ENCODE measurements at regions not wholly inside any gene's neighbourhood (a gene's known extent, or its start where the extent isn't known, plus 50 kb on each side); places are given as distances from the start of the nearest gene placed in this dataset.

- DNase-seq, result no peak
Measured at GRCh38 chr11:70614034-70614681, 215.8 kb downstream of the CTTN start.

DNA sequence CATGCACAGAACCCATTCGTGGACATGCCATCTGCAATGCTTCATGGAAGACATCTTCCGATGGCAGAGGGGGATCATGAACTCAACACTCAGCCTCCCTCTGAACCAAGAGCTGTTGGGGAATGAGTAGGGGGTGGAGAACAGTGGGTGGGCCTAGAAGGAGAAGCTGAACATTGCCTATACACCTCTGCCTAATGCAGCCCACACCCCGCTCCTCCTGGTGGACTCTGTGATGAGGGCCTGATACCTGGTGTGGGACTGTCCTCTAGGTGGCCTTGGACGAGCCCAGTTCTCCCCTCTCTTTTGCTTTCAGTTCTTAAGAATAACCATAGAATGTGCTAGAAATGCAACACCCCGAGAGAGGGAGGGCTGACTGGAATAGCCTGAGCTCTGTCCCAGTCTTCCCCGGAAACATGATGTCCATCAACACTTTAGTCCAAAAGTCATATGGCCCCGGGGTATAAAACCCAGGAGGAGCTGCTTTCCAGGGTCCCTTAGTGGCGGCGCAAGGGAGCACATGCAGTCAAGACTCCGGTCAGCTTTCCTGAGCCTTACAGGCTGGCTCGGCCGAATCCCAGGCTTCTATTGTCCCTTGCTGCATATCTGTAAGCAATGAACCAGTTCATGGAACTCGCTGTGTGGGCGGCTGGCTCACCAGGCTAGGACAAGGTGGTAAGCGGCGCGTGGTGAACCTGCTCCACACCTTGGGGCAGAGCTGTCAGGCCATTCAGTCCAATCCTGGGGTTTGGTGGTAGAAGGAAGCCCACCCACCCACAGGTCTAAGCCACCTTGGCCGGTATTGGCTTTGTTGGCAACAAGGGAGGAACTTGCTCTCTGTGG, 216.9 kb downstream of the CTTN start:
- no peak for DNase-seq

- DNase-seq, result no peak
Measured at GRCh38 chr11:70616317-70616716, 218.0 kb downstream of the CTTN start.

GRCh38 chr11:70616938-70617654, 218.8 kb downstream of the CTTN start:
- DNase-seq, result no peak

DNA sequence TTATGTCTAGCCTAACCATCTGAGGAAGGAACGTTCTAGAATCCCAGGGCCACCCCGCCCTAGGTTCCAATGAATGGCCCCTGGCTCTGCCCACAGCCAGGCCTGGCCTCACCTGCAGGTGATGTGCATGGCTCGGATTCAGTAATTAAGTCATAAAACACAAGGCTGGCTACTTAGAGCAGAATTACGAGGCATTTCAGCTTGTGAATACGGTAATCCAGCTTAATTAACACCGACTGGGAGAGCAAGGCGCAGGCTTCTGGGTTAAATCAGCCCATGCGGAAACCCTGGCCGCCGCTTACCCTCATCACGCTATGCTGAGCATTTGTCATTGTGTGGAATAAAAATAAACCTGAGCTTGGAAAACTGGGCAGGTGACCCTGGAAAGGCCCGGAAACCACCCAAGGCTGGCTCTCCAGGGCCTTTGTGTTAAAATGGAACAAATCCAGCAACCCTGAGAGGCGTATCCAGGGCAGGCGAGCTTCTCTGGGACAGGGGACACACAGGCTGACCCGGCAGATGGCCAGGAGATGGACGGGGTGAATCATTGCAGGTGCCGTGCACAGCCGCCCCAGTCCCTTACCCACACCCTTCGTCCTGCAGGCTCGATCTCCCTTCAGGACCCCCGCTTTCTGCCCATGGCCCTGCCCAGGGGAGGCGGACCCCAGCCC, 220.2 kb downstream of the CTTN start:
- DNase-seq, result no peak

GRCh38 chr11:70619591-70619990, 221.3 kb downstream of the CTTN start:
- DNase-seq, result no peak

DNA sequence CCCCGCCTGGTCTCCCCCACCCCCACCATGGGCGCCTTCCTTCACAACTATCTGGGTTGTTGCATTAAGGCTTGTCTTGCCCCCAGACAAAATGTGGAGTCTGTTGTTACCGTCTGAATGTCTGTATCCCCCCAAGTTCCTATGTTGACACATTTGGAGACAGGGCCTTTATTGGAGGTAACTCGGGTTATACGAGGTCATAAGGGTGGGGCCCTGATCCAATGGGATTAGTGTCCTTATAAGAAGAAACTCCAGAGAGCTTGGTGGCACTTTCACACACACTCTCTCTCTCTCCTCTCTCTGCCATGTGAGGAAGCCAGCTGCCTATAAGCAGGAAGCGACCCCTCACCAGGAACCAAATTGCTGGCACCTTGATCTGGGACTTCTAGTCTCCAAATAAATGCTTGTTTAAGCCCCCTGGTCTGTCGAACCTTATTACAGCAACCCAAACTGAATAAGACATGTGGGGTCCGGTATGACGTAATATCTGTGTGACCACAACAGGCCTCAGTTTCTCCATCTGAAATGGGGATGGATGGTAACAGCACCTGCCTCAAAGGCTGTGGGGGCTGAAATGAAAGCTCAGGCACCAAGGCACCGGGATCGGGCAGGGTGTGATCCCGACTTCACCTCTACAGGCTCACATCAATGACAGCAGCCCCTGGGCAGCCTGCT, 222.3 kb downstream of the CTTN start:
- DNase-seq, result no peak

DNA sequence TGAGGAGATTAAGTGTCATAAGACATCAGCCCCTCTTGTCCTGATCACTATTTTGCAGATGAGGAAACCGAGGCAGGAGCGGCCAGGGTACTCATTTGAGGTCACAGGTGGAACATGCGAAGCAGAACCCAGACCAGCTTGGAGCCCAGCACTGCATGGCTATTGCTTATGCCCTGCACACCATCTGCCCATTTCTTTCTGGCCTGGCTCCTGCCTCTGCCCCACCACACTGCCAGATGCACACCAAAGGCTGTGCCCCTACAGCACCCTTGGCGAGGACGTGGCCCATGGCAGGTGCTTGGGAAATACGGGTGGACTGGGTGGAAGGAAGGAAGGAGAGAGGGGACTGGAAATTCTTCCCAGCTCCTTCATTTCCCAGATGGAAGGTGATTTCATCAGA, 222.9 kb downstream of the CTTN start:
- no peak for DNase-seq

GRCh38 chr11:70622091-70622490, 223.8 kb downstream of the CTTN start:
- no peak for DNase-seq

GRCh38 chr11:70623906-70624597, 225.7 kb downstream of the CTTN start:
- no peak for DNase-seq

DNA sequence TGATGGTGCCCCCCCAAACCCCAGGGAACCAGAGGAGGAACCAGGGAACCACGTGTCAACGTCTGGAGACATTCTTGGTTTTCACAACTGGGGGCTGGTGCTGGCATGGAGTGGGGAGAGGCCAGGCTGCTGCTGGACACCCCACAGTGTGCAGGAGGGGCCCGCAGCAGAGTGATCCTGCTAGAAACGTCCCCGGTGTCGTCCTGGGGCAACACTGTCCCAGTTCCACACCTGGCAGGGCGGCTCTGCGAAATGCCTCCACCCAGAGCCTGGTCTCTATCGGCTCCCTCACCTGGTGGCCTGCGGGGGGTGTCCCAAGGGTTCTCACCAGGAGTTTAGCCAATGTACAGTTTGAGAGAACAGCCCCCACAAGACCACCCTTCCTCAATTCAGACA, 226.3 kb downstream of the CTTN start:
- DNase-seq, result no peak

GRCh38 chr11:70625051-70625450, 226.7 kb downstream of the CTTN start:
- no peak for DNase-seq

DNA sequence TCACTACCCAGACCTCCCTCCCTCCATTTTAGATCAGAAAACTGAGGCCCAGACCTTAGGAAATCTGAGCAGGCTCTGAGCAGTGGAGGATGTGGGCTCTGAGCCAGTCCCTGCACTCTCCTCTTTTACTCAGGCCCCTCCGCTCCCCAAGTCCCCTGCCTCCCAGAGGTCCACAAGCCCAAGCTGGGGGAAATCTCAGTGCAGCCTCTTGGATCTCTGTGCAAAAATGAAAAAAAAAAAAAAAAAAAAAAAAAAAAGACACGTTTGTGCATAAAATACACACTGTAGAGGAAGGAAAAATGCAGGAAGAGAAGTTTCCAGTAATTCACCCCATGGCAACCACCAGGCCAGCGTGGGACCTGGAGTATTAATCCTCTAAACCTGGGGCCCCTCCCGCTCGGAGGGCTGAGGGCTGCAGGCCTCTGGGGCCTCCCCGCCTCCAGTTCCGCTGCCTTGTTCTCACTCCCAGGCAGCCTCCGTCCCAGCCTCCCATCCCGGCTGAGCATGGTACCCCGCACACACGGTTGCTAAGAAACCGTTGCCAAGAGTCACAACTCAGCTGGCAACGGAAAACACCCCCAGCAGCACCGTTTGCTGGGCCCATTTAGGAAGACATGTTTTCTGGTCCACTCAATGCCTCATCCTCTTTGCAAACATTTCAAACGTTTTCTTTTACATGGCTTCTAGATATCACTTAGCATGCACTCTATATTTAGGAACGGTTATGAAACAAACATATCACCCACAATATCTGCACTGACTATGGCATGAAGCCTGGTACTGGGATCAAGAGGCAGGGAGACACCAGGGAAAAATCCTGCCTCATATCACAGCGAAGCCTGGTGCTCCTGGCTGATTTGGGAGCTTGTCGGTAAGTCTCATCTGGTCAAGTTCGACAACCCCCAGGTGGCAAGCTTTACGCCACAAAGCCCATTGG, 227.5 kb downstream of the CTTN start:
- DNase-seq, result no peak

DNA sequence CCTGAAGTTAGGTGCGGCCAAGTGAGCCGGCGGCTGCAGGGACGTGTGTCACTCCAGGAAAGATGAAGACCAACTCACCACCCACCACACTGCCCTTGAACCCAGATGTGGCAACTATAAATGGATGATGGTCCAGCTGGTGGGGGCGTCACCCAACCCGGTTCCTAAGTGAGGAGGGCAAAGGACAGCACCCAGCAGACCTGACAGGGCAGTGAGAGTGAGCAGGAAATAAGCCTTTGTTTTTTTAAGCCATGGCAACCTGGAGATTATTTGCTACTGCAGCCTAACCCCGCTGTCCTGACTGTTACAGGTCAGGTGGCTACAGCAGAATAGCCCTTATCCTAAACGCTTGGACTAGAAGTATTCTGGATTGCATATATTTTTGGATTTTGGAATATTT, 228.9 kb downstream of the CTTN start:
- no peak for DNase-seq

DNA sequence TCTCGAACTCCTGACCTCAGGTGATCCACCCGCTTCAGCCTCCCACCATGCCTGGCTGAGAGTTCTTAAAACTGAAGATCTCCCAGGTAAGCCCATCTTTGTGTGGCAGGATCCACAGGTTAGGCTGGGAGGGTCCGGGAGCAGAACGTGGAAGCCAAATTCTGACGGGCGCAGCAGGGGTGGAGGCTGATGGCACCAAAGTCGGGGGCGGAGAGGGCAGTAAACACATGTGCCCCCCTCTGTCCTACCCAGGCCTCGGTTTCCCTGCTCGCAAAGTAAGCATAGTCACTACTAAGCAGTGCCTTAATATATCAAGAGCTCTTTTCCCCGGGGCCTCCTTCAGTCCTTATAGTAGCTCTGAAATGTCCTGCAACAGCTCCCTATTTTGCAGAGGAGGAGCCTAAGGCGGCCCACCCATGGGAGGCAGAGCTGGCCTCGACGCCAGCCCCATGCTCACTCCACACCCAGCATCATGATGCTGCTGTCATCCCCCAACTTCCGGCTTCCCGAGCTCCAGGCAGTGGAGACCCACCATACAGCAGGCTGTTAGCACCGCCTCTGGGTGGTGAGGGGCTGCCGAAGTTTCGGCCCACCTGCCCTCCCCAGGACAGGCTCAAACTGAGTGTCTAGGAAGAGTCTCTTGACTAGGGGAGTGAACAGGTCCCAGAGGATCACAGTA, 230.0 kb downstream of the CTTN start:
- DNase-seq, result no peak

- DNase-seq, result peak; percentile 42
Measured at GRCh38 chr11:70628855-70629844, 230.8 kb downstream of the CTTN start.

GRCh38 chr11:70630068-70630467, 231.7 kb downstream of the CTTN start:
- no peak for DNase-seq

DNA sequence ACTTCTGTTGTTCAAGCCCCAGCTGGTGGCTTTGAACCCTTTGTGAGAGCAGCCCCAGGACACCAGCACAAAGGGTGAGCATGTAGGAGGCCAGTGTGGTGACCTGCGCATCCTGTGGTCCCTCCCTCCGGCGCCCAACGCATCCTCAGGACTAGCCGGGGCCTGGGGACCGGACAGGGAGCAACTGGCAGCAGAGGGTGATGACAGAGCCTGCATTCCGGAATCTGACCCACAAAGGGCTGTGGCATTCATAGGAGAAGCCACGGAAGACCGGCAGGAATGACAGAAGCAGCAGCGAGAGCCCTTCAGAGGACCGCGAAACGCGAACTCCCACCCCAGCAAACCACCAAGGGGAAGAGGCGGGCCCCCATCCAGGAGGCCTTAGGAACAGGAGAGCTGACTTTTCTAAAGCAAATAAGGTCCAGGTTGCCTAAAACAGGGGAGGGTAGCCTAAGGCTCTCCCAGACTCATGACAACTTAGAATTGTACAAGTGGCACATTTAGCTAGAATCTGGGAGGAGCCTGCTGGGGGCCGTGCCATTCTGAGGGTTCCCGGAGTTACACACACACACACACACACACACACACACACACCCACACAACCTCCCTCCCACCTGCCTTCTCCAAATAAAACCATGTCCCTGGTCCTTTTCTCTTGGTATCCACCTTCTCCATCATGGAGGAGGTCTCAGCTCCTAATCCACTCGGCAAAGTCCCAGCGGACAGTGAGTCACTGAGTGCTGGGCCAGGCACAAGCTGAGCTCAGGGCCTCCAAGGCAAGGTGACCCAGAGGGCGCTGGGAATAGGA, 232.7 kb downstream of the CTTN start:
- no peak for DNase-seq

Measured in COR-L47 (cell line).